H1 (cell line): ENCODE measurements at regions not wholly inside any gene's neighbourhood (a gene's known extent, or its start where the extent isn't known, plus 50 kb on each side); places are given as distances from the start of the nearest gene placed in this dataset.
A peak's percentile ranks its signal among the peaks of the same experiment; 100 is the strongest.

Experiments
- EGR1 ChIP-seq: IDR thresholded peaks from 2 replicates; pipeline ENCODE4 v1.6.1; 2011; ENCODE audit warnings: low read depth, low read length, borderline replicate concordance
- EP300 ChIP-seq, 2 experiments: IDR thresholded peaks; 1 replicate in 1 of 2; 2 replicates in 1 of 2; pipeline ENCODE4 v1.6.1; 2011 to 2012; ENCODE audit warnings: low read depth in 2 of 2, low read length in 2 of 2, mild to moderate bottlenecking in 2 of 2, borderline replicate concordance in 1 of 2, inconsistent platforms in 1 of 2, moderate library complexity in 1 of 2
- KDM1A ChIP-seq: fragments of 200-600, 300-600 bp; sonication (generic); IDR thresholded peaks from 2 replicates; pipeline ENCODE4 v1.7.1; 2016; ENCODE audit warnings: mild to moderate bottlenecking, low read length, borderline replicate concordance
- MAFK ChIP-seq: IDR thresholded peaks from 2 replicates; pipeline ENCODE4 v1.6.1; 2012; ENCODE audit warnings: low read depth, mild to moderate bottlenecking, improper control_type of control experiment, low read length
- RNF2 ChIP-seq: fragments of 200-900, 300-1000 bp; sonication (generic); IDR thresholded peaks from 2 replicates; pipeline ENCODE4 v1.7.1; 2016; ENCODE audit warnings: borderline replicate concordance, low read depth, mild to moderate bottlenecking, antibody characterized with exemption, low read length; ENCODE audit not compliant: poor library complexity, severe bottlenecking; ENCODE audit errors: missing control alignments
- SP1 ChIP-seq: IDR thresholded peaks from 2 replicates; pipeline ENCODE4 v1.6.1; 2011; ENCODE audit warnings: low read depth, low read length
- TEAD4 ChIP-seq: IDR thresholded peaks from 2 replicates; pipeline ENCODE4 v1.6.1; 2012; ENCODE audit warnings: low read depth, low read length, inconsistent platforms, mixed read lengths

DNA sequence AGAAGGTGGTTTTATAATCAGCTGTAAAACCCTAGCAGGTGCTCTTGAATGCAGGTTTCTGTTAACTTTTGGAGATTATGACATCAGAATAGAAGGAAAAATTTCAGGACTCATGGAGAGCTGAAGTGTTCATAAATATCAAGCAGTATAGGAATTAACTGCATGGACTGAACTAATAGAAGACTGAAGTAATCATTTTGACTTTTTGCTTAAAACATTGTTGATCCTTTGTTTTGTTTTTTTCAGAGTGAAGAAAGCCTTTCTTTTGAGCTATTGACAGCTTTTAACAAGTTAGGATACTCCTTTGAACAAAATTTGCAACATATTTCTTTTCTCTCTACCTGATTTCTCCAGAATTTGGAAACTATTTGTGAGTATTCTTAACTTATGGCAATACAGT lies 70.6 kb upstream of the DAZL start (continued):
- TF ChIP-seq EGR1 (no peak), TEAD4 (no peak), MAFK (no peak), RNF2 (no peak), EP300 (IDR thresholded peaks at IDR 0.05; ENCODE audit: borderline replicate concordance in 1 of 2, low read depth in 2 of 2, low read length in 2 of 2) (no peak), SP1 (no peak), KDM1A (peak; percentile 46; the same call in 1 of the 2 replicates)
